ENCODE measurements at regions not wholly inside any gene's neighbourhood (a gene's known extent, or its start where the extent isn't known, plus 50 kb on each side); places are given as distances from the start of the nearest gene placed in this dataset.

- no peak for TF ChIP-seq CTCF (IDR thresholded peaks at IDR 0.05; ENCODE audit: low read length)
- TF ChIP-seq EZH2phosphoT487 (IDR thresholded peaks at IDR 0.05; ENCODE audit: low read length), result no peak
- no peak for TF ChIP-seq EZH2 (optimal IDR thresholded peaks at IDR 0.05; ENCODE audit: low read depth, low read length)
Measured at GRCh38 chr18:10234281-10234680, 220.2 kb upstream of the APCDD1 start.

Measured in MM.1S (cell line).